ENCODE measurements at regions not wholly inside any gene's neighbourhood (a gene's known extent, or its start where the extent isn't known, plus 50 kb on each side); places are given as distances from the start of the nearest gene placed in this dataset.

DNA sequence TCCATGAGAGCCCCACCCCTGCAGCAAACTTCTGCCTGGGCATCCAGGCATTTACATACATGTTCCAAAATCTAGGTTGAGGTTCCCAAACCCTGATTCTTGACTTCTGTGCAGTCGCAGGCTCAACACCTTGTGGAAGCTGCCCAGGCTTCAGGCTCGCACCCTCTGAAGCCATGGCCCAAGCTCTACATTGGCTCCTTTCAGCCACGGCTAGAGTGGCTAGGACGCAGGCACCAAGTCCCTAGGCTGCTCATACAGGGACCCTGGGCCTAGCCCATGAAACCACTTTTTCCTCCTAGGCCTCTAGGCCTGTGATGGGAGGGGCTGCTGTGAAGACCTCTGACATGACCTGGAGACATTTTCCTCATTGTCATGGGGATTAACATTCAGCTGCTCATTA lies 172.8 kb upstream of the SATB1 start:
- Histone ChIP-seq H3K27me3 (ENCODE audit: control insufficient read depth in 2 of 2, insufficient read depth in 2 of 2, low read length in 2 of 2) (no peaks in the 10 kb centered on the region), H3K4me1 (ENCODE audit: control insufficient read depth in 2 of 2, insufficient read depth in 2 of 2, low read length in 2 of 2) (no peaks in the 10 kb centered on the region), H3K36me3 (ENCODE audit: control insufficient read depth in 2 of 3, insufficient read depth in 3 of 3, low read length in 3 of 3) (no peaks in the 10 kb centered on the region), H3K9me3 (ENCODE audit: control insufficient read depth in 2 of 3, low read length in 3 of 3) (peaks cover 0 to 6% (median 0%) of the 10 kb centered on the region in 3 experiments), H3K4me3 (ENCODE audit: low read length) (no peak overlapping the region), H3K27ac (ENCODE audit: low read depth, low read length) (no peak overlapping the region)
- peaks cover 10 to 38% (median 17%) of the 10 kb centered on the region in 5 donors for H3K36me3 Mint-ChIP-seq
- intact Hi-C loops (cut with micrococcal nuclease) = no loop called here
- ChIA-PET POLR2A (no interaction called here), CTCF (no interaction called here)
- no peak overlapping the region for H3K27ac Mint-ChIP-seq
- H3K4me1 Mint-ChIP-seq = no peaks in the 10 kb centered on the region
- no peak overlapping the region for H3K4me3 Mint-ChIP-seq
- no peak for ATAC-seq
- no peaks in the 10 kb centered on the region for H3K27me3 Mint-ChIP-seq
- peaks cover 0 to 29% (median 14%) of the 10 kb centered on the region in 11 donors for H3K9me3 Mint-ChIP-seq
- no peak for DNase-seq

DNA sequence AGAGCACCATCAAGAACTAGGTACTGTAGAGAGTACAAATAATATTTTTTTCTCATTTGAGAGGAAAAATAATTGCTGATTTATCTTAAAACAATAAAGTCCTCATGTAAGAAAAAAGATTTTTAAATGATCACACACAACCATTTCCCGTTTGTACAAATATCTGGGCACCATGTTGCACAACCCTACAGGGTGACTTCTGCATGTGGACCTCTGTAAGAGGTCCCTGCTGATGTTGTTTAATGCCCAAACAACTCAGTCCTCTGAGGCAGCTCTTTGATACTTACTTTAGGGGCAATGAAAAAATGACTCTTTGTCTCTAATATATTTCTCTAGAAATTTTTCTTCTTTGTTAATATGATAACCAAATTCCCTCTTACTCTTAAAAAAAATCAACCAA lies 168.1 kb upstream of the SATB1 start:
- H3K4me3 Mint-ChIP-seq = no peak overlapping the region
- ChIA-PET POLR2A (no interaction called here), CTCF (no interaction called here)
- ATAC-seq (no peak), DNase-seq (no peak)
- H3K4me1 Mint-ChIP-seq = peaks cover 0 to 12% (median 0%) of the 10 kb centered on the region in 7 donors
- Histone ChIP-seq H3K27me3 (ENCODE audit: control insufficient read depth in 2 of 2, insufficient read depth in 2 of 2, low read length in 2 of 2) (no peaks in the 10 kb centered on the region), H3K27ac (ENCODE audit: low read depth, low read length) (no peak overlapping the region), H3K36me3 (ENCODE audit: control insufficient read depth in 2 of 3, insufficient read depth in 3 of 3, low read length in 3 of 3) (no peaks in the 10 kb centered on the region), H3K9me3 (ENCODE audit: control insufficient read depth in 2 of 3, low read length in 3 of 3) (peaks cover 0 to 6% (median 0%) of the 10 kb centered on the region in 3 experiments), H3K4me3 (ENCODE audit: low read length) (no peak overlapping the region), H3K4me1 (ENCODE audit: control insufficient read depth in 2 of 2, insufficient read depth in 2 of 2, low read length in 2 of 2) (no peaks in the 10 kb centered on the region)
- H3K27me3 Mint-ChIP-seq = no peaks in the 10 kb centered on the region
- H3K27ac Mint-ChIP-seq = no peak overlapping the region
- peaks cover under 1 to 18% (median 6%) of the 10 kb centered on the region in 5 donors for H3K36me3 Mint-ChIP-seq
- H3K9me3 Mint-ChIP-seq = peaks cover 0 to 10% (median 4%) of the 10 kb centered on the region in 11 donors
- intact Hi-C loops (cut with micrococcal nuclease) = no loop called here

- peaks cover 0 to 12% (median 0%) of the 10 kb centered on the region in 7 donors for H3K4me1 Mint-ChIP-seq
- H3K27ac Mint-ChIP-seq = no peak overlapping the region
- Histone ChIP-seq H3K4me3 (ENCODE audit: low read length) (no peak overlapping the region), H3K27me3 (ENCODE audit: control insufficient read depth in 2 of 2, insufficient read depth in 2 of 2, low read length in 2 of 2) (no peaks in the 10 kb centered on the region), H3K27ac (ENCODE audit: low read depth, low read length) (no peak overlapping the region), H3K9me3 (ENCODE audit: control insufficient read depth in 2 of 3, low read length in 3 of 3) (no peaks in the 10 kb centered on the region), H3K36me3 (ENCODE audit: control insufficient read depth in 2 of 3, insufficient read depth in 3 of 3, low read length in 3 of 3) (no peaks in the 10 kb centered on the region), H3K4me1 (ENCODE audit: control insufficient read depth in 2 of 2, insufficient read depth in 2 of 2, low read length in 2 of 2) (no peaks in the 10 kb centered on the region)
- intact Hi-C loops (cut with micrococcal nuclease) = no loop called here
- ATAC-seq (no peak), DNase-seq (no peak)
- peaks cover 0 to 10% (median 0%) of the 10 kb centered on the region in 11 donors for H3K9me3 Mint-ChIP-seq
- no peaks in the 10 kb centered on the region for H3K27me3 Mint-ChIP-seq
- no peak overlapping the region for H3K4me3 Mint-ChIP-seq
- peaks cover 0 to 20% (median 4%) of the 10 kb centered on the region in 5 donors for H3K36me3 Mint-ChIP-seq
- CTCF ChIA-PET = no interaction called here
- POLR2A ChIA-PET = no interaction called here
These were observed 166.0 kb upstream of the SATB1 start for GRCh38 chr3:18591120-18591519.

DNA sequence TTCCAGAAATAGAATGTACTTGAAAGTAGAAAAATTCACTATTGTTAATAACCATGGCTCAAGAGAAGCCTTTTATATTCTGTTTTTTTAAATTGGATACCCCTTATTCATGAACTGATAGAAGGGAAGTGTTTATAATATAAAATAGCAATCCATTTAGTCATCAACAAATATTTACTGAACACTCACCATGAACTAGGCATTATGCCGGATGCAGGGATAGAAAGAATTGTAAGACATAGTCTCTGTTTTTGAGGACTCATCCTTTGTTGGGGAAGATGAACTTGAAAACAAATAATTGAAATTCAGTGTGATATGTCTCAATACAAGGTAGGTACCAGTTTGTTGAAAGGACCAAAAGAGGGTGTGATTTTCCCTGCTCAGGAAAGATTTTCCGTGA lies 160.9 kb upstream of the SATB1 start:
- Histone ChIP-seq H3K36me3 (ENCODE audit: control insufficient read depth in 2 of 3, insufficient read depth in 3 of 3, low read length in 3 of 3) (no peaks in the 10 kb centered on the region), H3K27me3 (ENCODE audit: control insufficient read depth in 2 of 2, insufficient read depth in 2 of 2, low read length in 2 of 2) (no peaks in the 10 kb centered on the region), H3K4me3 (ENCODE audit: low read length) (no peak overlapping the region), H3K9me3 (ENCODE audit: control insufficient read depth in 2 of 3, low read length in 3 of 3) (no peaks in the 10 kb centered on the region), H3K27ac (ENCODE audit: low read depth, low read length) (no peak overlapping the region), H3K4me1 (ENCODE audit: control insufficient read depth in 2 of 2, insufficient read depth in 2 of 2, low read length in 2 of 2) (no peaks in the 10 kb centered on the region)
- H3K4me3 Mint-ChIP-seq = no peak overlapping the region
- POLR2A ChIA-PET = no interaction called here
- peaks cover 5 to 30% (median 13%) of the 10 kb centered on the region in 5 donors for H3K36me3 Mint-ChIP-seq
- ATAC-seq (no peak), DNase-seq (no peak)
- H3K27me3 Mint-ChIP-seq = no peaks in the 10 kb centered on the region
- peaks cover 0 to 23% (median 6%) of the 10 kb centered on the region in 11 donors for H3K9me3 Mint-ChIP-seq
- no peak overlapping the region for H3K27ac Mint-ChIP-seq
- CTCF ChIA-PET = no interaction called here
- intact Hi-C loops (cut with micrococcal nuclease) = loop anchor here in 1 of 2 donors (5.0 kb wide), 1 partner anchor 36 kb away; no protein-coding TSS in a partner anchor
- peaks cover 4 to 19% (median 9%) of the 10 kb centered on the region in 7 donors for H3K4me1 Mint-ChIP-seq

- no peaks in the 10 kb centered on the region for H3K27me3 ChIP-seq (ENCODE audit: control insufficient read depth in 2 of 2, insufficient read depth in 2 of 2, low read length in 2 of 2)
- no peak overlapping the region for H3K27ac ChIP-seq (ENCODE audit: low read depth, low read length)
- DNase-seq (no peak), ATAC-seq (no peak)
- H3K4me1 ChIP-seq (ENCODE audit: control insufficient read depth in 2 of 2, insufficient read depth in 2 of 2, low read length in 2 of 2) = no peaks in the 10 kb centered on the region
- H3K9me3 ChIP-seq (ENCODE audit: control insufficient read depth in 2 of 3, low read length in 3 of 3) = no peaks in the 10 kb centered on the region
- no peak overlapping the region for H3K4me3 Mint-ChIP-seq
- H3K36me3 Mint-ChIP-seq = peaks cover 5 to 32% (median 13%) of the 10 kb centered on the region in 5 donors
- H3K27me3 Mint-ChIP-seq = no peaks in the 10 kb centered on the region
- intact Hi-C loops (cut with micrococcal nuclease) = loop anchor here in 1 of 2 donors (5.0 kb wide), 1 partner anchor 37 kb away; no protein-coding TSS in a partner anchor
- peaks cover 5 to 20% (median 12%) of the 10 kb centered on the region in 7 donors for H3K4me1 Mint-ChIP-seq
- peaks cover 0 to 28% (median 6%) of the 10 kb centered on the region in 11 donors for H3K9me3 Mint-ChIP-seq
- H3K4me3 ChIP-seq (ENCODE audit: low read length) = no peak overlapping the region
- H3K27ac Mint-ChIP-seq = no peak overlapping the region
- CTCF ChIA-PET = interaction anchor here (0.6 to 1.1 kb wide), 2 partner anchors 173 to 633 kb away, joined by 3 to 4 read pairs; no protein-coding TSS in a partner anchor
- no peaks in the 10 kb centered on the region for H3K36me3 ChIP-seq (ENCODE audit: control insufficient read depth in 2 of 3, insufficient read depth in 3 of 3, low read length in 3 of 3)
- POLR2A ChIA-PET = interaction anchor here (0.6 kb wide), 1 partner anchor 163 kb away, joined by 3 read pairs; no protein-coding TSS in a partner anchor
These were observed 160.1 kb upstream of the SATB1 start for GRCh38 chr3:18585004-18585968.

GRCh38 chr3:18580268-18580667 lies 155.1 kb upstream of the SATB1 start:
- Histone ChIP-seq H3K4me3 (ENCODE audit: low read length) (no peak overlapping the region), H3K36me3 (ENCODE audit: control insufficient read depth in 2 of 3, insufficient read depth in 3 of 3, low read length in 3 of 3) (no peaks in the 10 kb centered on the region), H3K4me1 (ENCODE audit: control insufficient read depth in 2 of 2, insufficient read depth in 2 of 2, low read length in 2 of 2) (no peaks in the 10 kb centered on the region), H3K9me3 (ENCODE audit: control insufficient read depth in 2 of 3, low read length in 3 of 3) (no peaks in the 10 kb centered on the region), H3K27ac (ENCODE audit: low read depth, low read length) (no peak overlapping the region), H3K27me3 (ENCODE audit: control insufficient read depth in 2 of 2, insufficient read depth in 2 of 2, low read length in 2 of 2) (no peaks in the 10 kb centered on the region)
- Mint-ChIP-seq H3K27me3 (no peaks in the 10 kb centered on the region), H3K27ac (peak overlapping the region in 1 of 9 donors; percentile 24), H3K4me3 (no peak overlapping the region), H3K4me1 (peaks cover 6 to 26% (median 17%) of the 10 kb centered on the region in 7 donors), H3K36me3 (peaks cover 5 to 38% (median 17%) of the 10 kb centered on the region in 5 donors), H3K9me3 (peaks cover 0 to 25% (median 7%) of the 10 kb centered on the region in 11 donors)
- ATAC-seq = no peak
- DNase-seq = peak in 4 of 9 donors; percentile 19 to 29 (median 21)
- intact Hi-C loops (cut with micrococcal nuclease) = loop anchor here in 1 of 2 donors (2.0 kb wide), 1 partner anchor 15 kb away; no protein-coding TSS in a partner anchor
- ChIA-PET CTCF (no interaction called here), POLR2A (interaction anchor here (0.6 kb wide), 1 partner anchor 183 kb away, joined by 5 read pairs; no protein-coding TSS in a partner anchor)
